ENCODE measurements at regions not wholly inside any gene's neighbourhood (a gene's known extent, or its start where the extent isn't known, plus 50 kb on each side); places are given as distances from the start of the nearest gene placed in this dataset.

DNA sequence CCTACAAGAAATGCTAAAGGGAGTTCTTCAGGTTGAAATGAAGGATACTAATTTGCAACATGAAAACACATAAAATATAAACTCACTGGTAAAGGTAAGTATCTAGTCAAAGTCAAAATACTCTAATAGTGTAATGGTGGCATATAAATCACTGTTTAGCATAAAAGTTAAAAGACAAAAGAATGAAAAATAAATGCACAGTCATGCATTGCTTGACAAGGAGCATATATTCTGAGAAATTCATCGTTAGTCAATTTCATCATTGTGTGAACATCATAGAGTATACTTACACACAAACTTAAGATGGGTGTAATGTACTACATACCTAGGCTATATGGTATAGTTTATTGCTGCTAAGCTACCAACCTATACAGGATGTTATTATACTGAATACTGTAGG is 194.4 kb upstream of the PDE5A start:
- DNase-seq: no peak

- no peak for DNase-seq
Measured at GRCh38 chr4:119816473-119816872, 187.9 kb upstream of the PDE5A start.

GRCh38 chr4:119810001-119810400 is 181.4 kb upstream of the PDE5A start:
- no peak for DNase-seq

DNA sequence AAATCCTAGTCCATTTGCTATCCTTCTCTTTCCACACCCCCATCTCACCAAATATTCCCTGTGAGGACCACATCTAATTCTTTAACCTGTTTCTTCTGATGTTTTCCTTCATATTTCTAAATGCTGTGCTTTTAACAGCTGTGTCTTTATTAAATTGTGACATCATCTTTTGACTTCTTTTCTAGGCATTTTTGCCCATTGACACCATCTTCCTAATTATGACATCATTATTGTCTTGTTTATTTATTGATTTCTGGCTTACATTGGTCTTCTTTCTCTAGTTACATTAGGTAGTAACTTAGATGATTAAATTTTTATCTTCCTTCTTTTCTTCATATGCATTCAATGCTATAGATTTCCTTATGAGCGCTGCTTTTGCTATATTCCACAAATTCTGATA is 175.8 kb upstream of the PDE5A start:
- no peak for DNase-seq

DNA sequence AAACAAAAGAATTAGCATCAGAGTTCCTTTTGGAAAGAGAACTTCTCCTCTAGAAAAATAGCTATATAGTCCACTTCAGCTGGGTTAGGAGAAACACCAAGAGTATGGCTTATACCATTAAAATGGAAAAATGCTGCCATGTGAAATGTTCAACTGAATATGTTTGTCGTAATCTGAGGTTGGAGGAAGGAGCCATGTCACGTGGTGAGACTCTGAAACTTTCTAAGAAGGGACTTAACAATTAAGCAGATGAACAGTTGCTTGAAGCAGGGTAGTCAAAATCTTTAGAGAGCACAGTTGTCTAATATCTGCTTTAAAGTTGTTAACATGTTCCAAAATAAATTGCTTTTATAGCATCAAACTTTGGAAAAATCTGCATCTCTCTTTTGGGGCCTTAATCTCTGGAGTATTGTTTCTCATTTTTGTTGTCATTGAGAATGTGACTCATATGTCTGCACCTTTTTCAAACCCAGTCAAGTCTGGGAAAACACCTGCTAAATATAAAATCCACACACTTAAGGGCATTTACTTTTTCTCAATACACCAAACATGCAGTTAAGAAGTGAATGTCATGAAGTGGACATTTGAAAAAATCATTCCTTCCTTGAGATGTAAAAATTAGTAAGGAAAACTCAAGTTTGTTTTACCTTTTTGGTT is 168.8 kb upstream of the PDE5A start:
- DNase-seq: no peak

- DNase-seq: no peak
Measured at GRCh38 chr4:119795986-119796578, 167.5 kb upstream of the PDE5A start.

GRCh38 chr4:119794681-119795080 is 166.1 kb upstream of the PDE5A start:
- DNase-seq: no peak

- no peak for DNase-seq
Measured at GRCh38 chr4:119794113-119794512, 165.5 kb upstream of the PDE5A start.

DNA sequence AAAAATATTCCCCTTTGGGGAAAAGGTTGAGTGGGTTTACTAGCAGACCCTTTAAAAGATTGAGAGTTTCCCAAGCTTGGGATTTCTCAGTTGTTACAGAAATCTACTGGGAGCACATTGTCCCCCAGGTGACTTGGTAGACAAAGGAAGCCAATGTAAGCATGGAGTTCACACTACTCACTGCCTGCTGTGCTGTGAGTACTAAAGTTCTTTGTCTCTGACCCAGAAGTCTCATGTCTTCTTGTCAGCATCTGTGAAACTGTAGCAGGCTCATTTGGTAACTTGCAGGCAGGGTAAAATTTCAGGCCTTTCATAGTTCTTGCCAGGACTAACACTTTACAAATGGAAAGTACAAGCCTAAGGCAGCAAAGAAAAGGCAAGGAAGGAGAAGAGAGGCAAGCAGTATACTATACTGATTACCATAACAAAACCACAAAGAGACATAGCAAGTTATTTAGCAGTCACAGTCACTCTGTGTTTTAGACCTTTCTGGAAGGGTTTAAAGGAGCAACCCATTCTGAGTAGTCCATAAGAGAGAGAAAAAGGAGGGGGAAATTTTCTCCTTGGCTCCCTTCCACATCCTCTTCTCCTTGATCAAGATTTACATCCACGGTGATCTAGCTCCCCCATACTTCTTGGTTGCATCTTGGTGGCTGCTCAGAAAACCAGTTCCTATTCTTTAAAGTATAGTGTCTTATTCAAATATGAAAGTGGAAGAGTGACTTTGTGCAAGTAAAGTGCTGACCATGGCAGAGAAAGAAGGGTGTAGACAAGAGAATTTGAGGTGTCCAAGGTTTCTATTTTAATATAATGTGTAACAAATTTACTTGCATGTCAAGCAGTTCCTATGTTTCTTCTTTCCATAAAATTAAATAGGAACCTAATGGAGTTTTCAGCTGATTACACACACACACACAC is 160.0 kb upstream of the PDE5A start:
- no peak for DNase-seq

- peak; percentile 9 for DNase-seq
Measured at GRCh38 chr4:119785963-119786362, 157.4 kb upstream of the PDE5A start.

- DNase-seq: no peak
Measured at GRCh38 chr4:119783189-119783983, 154.8 kb upstream of the PDE5A start.

- no peak for DNase-seq
Measured at GRCh38 chr4:119781044-119781443, 152.4 kb upstream of the PDE5A start.

- no peak for DNase-seq
Measured at GRCh38 chr4:119774840-119775239, 146.2 kb upstream of the PDE5A start.

GRCh38 chr4:119765951-119766350 is 137.3 kb upstream of the PDE5A start:
- DNase-seq: no peak

- no peak for DNase-seq
Measured at GRCh38 chr4:119765469-119765868, 136.9 kb upstream of the PDE5A start.

GRCh38 chr4:119763386-119763785 is 134.8 kb upstream of the PDE5A start:
- DNase-seq: no peak

DNA sequence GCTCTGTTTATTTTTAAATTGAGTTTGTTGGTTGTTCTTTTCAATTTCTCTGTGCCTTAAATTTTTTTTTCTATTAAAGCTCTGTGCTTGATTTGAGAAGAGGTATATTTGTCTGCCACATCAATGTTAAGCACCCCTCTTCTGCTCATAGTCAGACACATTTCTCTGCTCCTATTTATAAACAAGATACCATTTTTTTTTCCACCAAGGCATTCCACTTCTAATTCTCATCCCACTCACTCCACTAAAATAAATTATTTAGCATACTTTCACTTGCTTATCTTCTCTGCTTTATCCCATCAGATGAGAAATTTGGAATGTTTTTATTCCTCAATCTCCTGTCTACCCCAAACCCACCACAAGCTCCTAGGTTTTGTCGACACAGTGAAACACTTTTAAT is 127.0 kb upstream of the PDE5A start:
- no peak for DNase-seq

DNA sequence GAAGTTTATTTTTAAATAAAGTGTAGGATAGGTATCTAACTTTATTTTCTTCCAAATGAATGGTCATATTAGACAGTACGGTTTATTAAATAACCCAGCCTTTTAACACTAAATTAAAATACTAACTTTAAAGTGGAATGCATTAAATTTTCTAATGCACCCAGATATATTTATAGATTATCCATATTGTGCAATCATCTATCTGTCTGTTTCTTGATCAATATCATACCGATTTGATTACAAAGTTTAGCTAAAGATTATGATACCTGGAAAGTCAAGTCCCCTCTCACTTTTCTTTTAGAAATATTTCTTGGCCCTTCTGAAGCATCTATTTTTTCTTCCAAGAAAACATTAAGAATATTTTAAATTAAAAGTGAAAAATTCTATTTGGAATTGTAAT is 124.3 kb upstream of the PDE5A start:
- DNase-seq: no peak

DNA sequence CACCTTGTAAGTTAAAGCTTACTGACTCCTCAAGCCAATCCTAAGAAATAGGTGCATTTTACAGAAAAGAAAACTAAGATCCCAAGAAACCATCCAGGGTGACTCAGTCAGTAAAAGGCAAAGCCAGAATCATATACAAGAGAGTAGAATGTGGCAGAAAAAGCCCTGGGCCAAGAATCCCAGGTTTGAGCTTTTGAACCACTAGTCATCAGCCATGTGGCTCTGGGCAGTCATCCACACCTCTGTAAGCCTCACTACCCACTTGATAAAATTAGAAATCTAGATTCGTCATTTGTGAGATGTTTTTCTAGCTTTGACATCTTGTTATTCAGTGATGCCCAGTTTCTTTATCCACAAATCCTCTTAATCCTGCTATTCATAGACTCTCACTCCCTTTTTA is 122.2 kb upstream of the PDE5A start:
- no peak for DNase-seq

DNA sequence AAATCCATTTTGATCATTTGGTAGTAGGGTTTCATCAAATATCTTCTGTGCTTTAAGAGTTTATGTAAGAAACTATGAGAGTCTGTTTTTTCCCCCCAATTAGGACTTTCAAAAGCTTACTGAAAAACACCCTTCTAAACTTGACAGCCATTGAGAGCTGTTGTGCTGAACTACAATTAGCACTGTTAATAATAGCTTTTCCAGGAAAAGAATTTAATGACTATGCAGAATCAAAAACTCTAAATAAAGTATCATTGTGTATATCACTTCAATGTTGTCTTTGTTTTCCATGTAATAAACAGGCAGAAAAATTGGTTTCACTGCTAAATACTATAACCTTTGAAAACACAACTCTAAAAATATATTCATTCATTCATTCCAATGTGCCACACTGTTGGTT is 121.4 kb upstream of the PDE5A start:
- no peak for DNase-seq

GRCh38 chr4:119748853-119749252 is 120.2 kb upstream of the PDE5A start:
- peak; percentile 41 for DNase-seq

GRCh38 chr4:119746951-119747350 is 118.3 kb upstream of the PDE5A start:
- DNase-seq: peak; percentile 65

- no peak for DNase-seq
Measured at GRCh38 chr4:119745351-119745750, 116.7 kb upstream of the PDE5A start.

Measured in fibroblast of upper back skin (primary cell).